Panc1 (cell line): ENCODE measurements at regions not wholly inside any gene's neighbourhood (a gene's known extent, or its start where the extent isn't known, plus 50 kb on each side); places are given as distances from the start of the nearest gene placed in this dataset.

Experiments used
- CTCF ChIP-seq: fragments of 450-650 bp; IDR thresholded peaks from 2 replicates; pipeline ENCODE4 v1.5.1; 2017; ENCODE audit warnings: mild to moderate bottlenecking
- POLR2AphosphoS5 ChIP-seq: IDR thresholded peaks from 2 replicates; pipeline ENCODE4 v1.6.1; 2012; ENCODE audit warnings: mild to moderate bottlenecking, low read depth, low read length, moderate library complexity
- REST ChIP-seq, 2 experiments: IDR thresholded peaks; 2 replicates each; pipeline ENCODE4 v1.6.1; 2011 to 2012; ENCODE audit warnings: low read depth in 2 of 2, control low read depth in 1 of 2, low read length in 1 of 2, mild to moderate bottlenecking in 1 of 2, moderate library complexity in 1 of 2; ENCODE audit not compliant: insufficient read depth in 1 of 2
- SIN3A ChIP-seq: IDR thresholded peaks from 2 replicates; pipeline ENCODE4 v1.6.1; 2012; ENCODE audit warnings: low read depth, mild to moderate bottlenecking, low read length, moderate library complexity, borderline replicate concordance; ENCODE audit not compliant: insufficient read depth

GRCh38 chr10:52419281-52419680 lies 105.2 kb downstream of the DKK1 start:
- TF ChIP-seq CTCF, result no peak
- no peak for TF ChIP-seq POLR2AphosphoS5
- TF ChIP-seq REST (IDR thresholded peaks at IDR 0.05; ENCODE audit: insufficient read depth in 1 of 2, low read depth in 2 of 2, low read length in 1 of 2), result no peak
- no peak for TF ChIP-seq SIN3A
